Parathyroid adenoma (tissue), 2 donors: ENCODE measurements at regions not wholly inside any gene's neighbourhood (a gene's known extent, or its start where the extent isn't known, plus 50 kb on each side); places are given as distances from the start of the nearest gene placed in this dataset.

Source experiments
- H2AFZ ChIP-seq: fragments of 300-600 bp; sonication (generic); one replicate; pipeline ENCODE4 v1.7.0; 2017; ENCODE audit warnings: antibody characterized with exemption, mild to moderate bottlenecking
- H3K27ac ChIP-seq: fragments of 300-600 bp; sonication (generic); one replicate; pipeline ENCODE4 v1.7.0; 2017
- H3K27me3 ChIP-seq: fragments of 300-600 bp; sonication (generic); one replicate; pipeline ENCODE4 v1.7.0; 2017; ENCODE audit warnings: low read length; ENCODE audit not compliant: control insufficient read depth, insufficient read depth
- H3K36me3 ChIP-seq: fragments of 300-600 bp; sonication (generic); one replicate; pipeline ENCODE4 v1.7.0; 2017; ENCODE audit warnings: low read length; ENCODE audit not compliant: control insufficient read depth, insufficient read depth
- H3K4me1 ChIP-seq: fragments of 300-600 bp; sonication (generic); one replicate; pipeline ENCODE4 v1.7.0; 2017; ENCODE audit warnings: control low read depth
- H3K4me2 ChIP-seq: fragments of 300-600 bp; sonication (generic); one replicate; pipeline ENCODE4 v1.7.0; 2017; ENCODE audit warnings: low read length
- H3K4me3 ChIP-seq: fragments of 300-600 bp; sonication (generic); one replicate; pipeline ENCODE4 v1.7.0; 2017; ENCODE audit warnings: low read depth, low read length
- H3K79me2 ChIP-seq: fragments of 300-600 bp; sonication (generic); one replicate; pipeline ENCODE4 v1.7.0; 2017; ENCODE audit warnings: control low read depth
- H3K9ac ChIP-seq: fragments of 300-600 bp; sonication (generic); one replicate; pipeline ENCODE4 v1.7.0; 2017; ENCODE audit warnings: mild to moderate bottlenecking
- H3K9me3 ChIP-seq: fragments of 300-600 bp; sonication (generic); one replicate; pipeline ENCODE4 v1.7.0; 2017; ENCODE audit warnings: low read length; ENCODE audit not compliant: control insufficient read depth
- TF ChIP-seq, protein P1 (sequence below): fragments of 300-600 bp; sonication (generic); IDR thresholded peaks from one replicate; pipeline ENCODE4 v1.7.0; 2017; ENCODE audit warnings: antibody characterized with exemption, mild to moderate bottlenecking
- donor health status: primary hyperparathyroidism.

GRCh38 chr5:165370794-165371193, 1865.4 kb downstream of the MAT2B start:
- Histone ChIP-seq H3K9me3 (no peaks in the 10 kb centered on the region), H3K9ac (no peak overlapping the region), H3K36me3 (no peaks in the 10 kb centered on the region), H3K27me3 (no peaks in the 10 kb centered on the region), H3K79me2 (no peaks in the 10 kb centered on the region), H3K4me2 (no peak overlapping the region), H3K4me1 (no peaks in the 10 kb centered on the region), H3K27ac (no peak overlapping the region), H3K4me3 (no peak overlapping the region), H2AFZ (no peak overlapping the region)
- TF ChIP-seq, protein P1, sequence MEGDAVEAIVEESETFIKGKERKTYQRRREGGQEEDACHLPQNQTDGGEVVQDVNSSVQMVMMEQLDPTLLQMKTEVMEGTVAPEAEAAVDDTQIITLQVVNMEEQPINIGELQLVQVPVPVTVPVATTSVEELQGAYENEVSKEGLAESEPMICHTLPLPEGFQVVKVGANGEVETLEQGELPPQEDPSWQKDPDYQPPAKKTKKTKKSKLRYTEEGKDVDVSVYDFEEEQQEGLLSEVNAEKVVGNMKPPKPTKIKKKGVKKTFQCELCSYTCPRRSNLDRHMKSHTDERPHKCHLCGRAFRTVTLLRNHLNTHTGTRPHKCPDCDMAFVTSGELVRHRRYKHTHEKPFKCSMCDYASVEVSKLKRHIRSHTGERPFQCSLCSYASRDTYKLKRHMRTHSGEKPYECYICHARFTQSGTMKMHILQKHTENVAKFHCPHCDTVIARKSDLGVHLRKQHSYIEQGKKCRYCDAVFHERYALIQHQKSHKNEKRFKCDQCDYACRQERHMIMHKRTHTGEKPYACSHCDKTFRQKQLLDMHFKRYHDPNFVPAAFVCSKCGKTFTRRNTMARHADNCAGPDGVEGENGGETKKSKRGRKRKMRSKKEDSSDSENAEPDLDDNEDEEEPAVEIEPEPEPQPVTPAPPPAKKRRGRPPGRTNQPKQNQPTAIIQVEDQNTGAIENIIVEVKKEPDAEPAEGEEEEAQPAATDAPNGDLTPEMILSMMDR = no peak

DNA sequence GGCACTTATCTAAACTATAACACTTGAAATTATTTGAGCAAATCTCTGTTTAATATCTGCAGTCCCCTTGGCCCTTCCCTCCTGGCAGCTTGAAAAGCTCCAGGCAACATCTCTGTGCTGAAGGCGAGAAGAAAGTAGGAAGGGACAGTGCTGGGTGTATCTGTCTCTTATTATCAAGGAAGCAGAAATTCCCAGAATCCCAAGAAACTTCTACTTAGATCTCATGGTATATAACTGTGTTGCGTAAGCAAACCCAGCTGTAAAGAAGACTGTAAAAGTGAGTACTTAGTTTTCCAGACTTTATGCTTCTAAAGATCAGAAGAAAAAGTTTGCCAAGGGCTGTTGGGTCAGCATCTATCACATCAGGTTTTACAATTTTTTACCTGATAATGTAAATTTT, 1869.8 kb downstream of the MAT2B start:
- Histone ChIP-seq H3K36me3 (no peaks in the 10 kb centered on the region), H3K4me1 (no peaks in the 10 kb centered on the region), H3K4me3 (no peak overlapping the region), H3K9ac (no peak overlapping the region), H3K79me2 (no peaks in the 10 kb centered on the region), H3K27me3 (no peaks in the 10 kb centered on the region), H3K9me3 (no peaks in the 10 kb centered on the region), H3K27ac (no peak overlapping the region), H3K4me2 (no peak overlapping the region), H2AFZ (no peak overlapping the region)
- TF ChIP-seq, protein P1 = no peak

- Histone ChIP-seq H3K4me1 (no peaks in the 10 kb centered on the region), H3K9ac (no peak overlapping the region), H3K36me3 (no peaks in the 10 kb centered on the region), H3K27ac (no peak overlapping the region), H3K4me3 (no peak overlapping the region), H3K79me2 (no peaks in the 10 kb centered on the region), H2AFZ (no peak overlapping the region), H3K27me3 (no peaks in the 10 kb centered on the region), H3K4me2 (no peak overlapping the region), H3K9me3 (no peaks in the 10 kb centered on the region)
- TF ChIP-seq, protein P1 = no peak
These were observed 1888.4 kb downstream of the MAT2B start for GRCh38 chr5:165393839-165394238.

GRCh38 chr5:165397516-165397915, 1892.1 kb downstream of the MAT2B start:
- no peaks in the 10 kb centered on the region for H3K27me3 ChIP-seq
- H3K27ac ChIP-seq = no peak overlapping the region
- H2AFZ ChIP-seq = no peak overlapping the region
- H3K9me3 ChIP-seq = no peaks in the 10 kb centered on the region
- TF ChIP-seq, protein P1 = no peak
- H3K4me1 ChIP-seq = no peaks in the 10 kb centered on the region
- no peak overlapping the region for H3K9ac ChIP-seq
- no peak overlapping the region for H3K4me2 ChIP-seq
- no peak overlapping the region for H3K4me3 ChIP-seq
- no peaks in the 10 kb centered on the region for H3K36me3 ChIP-seq
- no peaks in the 10 kb centered on the region for H3K79me2 ChIP-seq

GRCh38 chr5:165400086-165400485, 1894.7 kb downstream of the MAT2B start:
- no peak overlapping the region for H2AFZ ChIP-seq
- H3K27me3 ChIP-seq = no peaks in the 10 kb centered on the region
- no peak overlapping the region for H3K9ac ChIP-seq
- H3K4me3 ChIP-seq = no peak overlapping the region
- H3K4me1 ChIP-seq = no peaks in the 10 kb centered on the region
- no peaks in the 10 kb centered on the region for H3K9me3 ChIP-seq
- TF ChIP-seq, protein P1 = no peak
- H3K27ac ChIP-seq = no peak overlapping the region
- no peak overlapping the region for H3K4me2 ChIP-seq
- no peaks in the 10 kb centered on the region for H3K79me2 ChIP-seq
- no peaks in the 10 kb centered on the region for H3K36me3 ChIP-seq
